ENCODE measurements at regions not wholly inside any gene's neighbourhood (a gene's known extent, or its start where the extent isn't known, plus 50 kb on each side); places are given as distances from the start of the nearest gene placed in this dataset.

- ATAC-seq (ENCODE audit: low read depth) (no peak), DNase-seq (no peak)
- Mint-ChIP-seq H3K9me3 (peaks cover 5% of the 10 kb centered on the region), H3K36me3 (no peaks in the 10 kb centered on the region), H3K27me3 (no peaks in the 10 kb centered on the region), H3K4me3 (no peak overlapping the region), H3K27ac (no peak overlapping the region), H3K4me1 (no peaks in the 10 kb centered on the region)
- POLR2A ChIA-PET, result no interaction called here
Observed at GRCh38 chr21:21750124-21750825, 752.1 kb downstream of the NCAM2 start.

- no peak overlapping the region for H3K27ac Mint-ChIP-seq
- POLR2A ChIA-PET, result no interaction called here
- ATAC-seq (ENCODE audit: low read depth), result no peak
- H3K27me3 Mint-ChIP-seq, result no peaks in the 10 kb centered on the region
- DNase-seq, result no peak
- H3K36me3 Mint-ChIP-seq, result no peaks in the 10 kb centered on the region
- no peak overlapping the region for H3K4me3 Mint-ChIP-seq
- peaks cover 4% of the 10 kb centered on the region for H3K9me3 Mint-ChIP-seq
- H3K4me1 Mint-ChIP-seq, result no peaks in the 10 kb centered on the region
Observed at GRCh38 chr21:21751286-21751685, 753.1 kb downstream of the NCAM2 start.

DNA sequence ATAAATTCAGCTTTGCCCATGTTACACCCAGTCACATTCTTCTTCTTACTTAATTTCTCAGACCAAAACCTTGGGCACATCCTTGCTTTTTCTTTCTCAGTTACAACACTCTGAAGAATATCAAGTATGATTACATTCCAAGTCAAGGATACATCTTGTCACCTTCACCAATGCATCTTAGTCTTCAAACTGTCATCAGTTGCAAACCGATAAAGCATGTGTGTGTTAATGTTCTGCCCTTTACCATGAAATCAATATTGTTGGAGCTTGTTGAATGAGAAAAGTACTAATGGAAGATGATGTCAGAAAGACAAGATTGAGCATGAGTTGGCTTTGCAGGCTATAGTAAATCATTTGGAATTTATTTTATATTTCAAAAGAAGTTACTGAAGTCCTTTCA lies 764.6 kb downstream of the NCAM2 start:
- H3K9me3 Mint-ChIP-seq, result no peaks in the 10 kb centered on the region
- H3K27ac Mint-ChIP-seq, result no peak overlapping the region
- no peaks in the 10 kb centered on the region for H3K4me1 Mint-ChIP-seq
- H3K27me3 Mint-ChIP-seq, result no peaks in the 10 kb centered on the region
- no peak for DNase-seq
- ATAC-seq (ENCODE audit: low read depth), result no peak
- H3K4me3 Mint-ChIP-seq, result no peak overlapping the region
- H3K36me3 Mint-ChIP-seq, result no peaks in the 10 kb centered on the region
- POLR2A ChIA-PET, result no interaction called here

DNA sequence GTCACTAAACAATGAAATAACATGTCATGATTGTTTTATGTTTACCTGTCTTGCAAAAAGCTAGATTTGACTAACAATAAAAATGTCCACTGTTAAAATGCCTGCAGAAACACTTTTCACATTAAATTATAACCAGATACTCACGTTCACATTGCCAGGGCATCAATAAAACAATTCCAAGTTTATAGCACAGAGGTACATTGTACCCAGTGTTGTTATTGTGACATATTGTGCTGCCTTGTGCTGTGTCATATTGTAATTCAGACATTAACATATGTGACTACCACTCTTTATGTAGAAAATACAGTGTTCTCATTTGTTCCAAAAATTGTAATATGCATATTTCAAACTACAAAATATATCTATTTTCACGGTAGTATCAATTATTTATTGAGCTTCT lies 766.1 kb downstream of the NCAM2 start:
- Mint-ChIP-seq H3K9me3 (peaks cover 2% of the 10 kb centered on the region), H3K4me1 (no peaks in the 10 kb centered on the region), H3K27me3 (no peaks in the 10 kb centered on the region), H3K4me3 (no peak overlapping the region), H3K27ac (no peak overlapping the region), H3K36me3 (no peaks in the 10 kb centered on the region)
- POLR2A ChIA-PET, result no interaction called here
- DNase-seq (no peak), ATAC-seq (ENCODE audit: low read depth) (no peak)

- ATAC-seq (ENCODE audit: low read depth), result no peak
- no peak overlapping the region for H3K4me3 Mint-ChIP-seq
- H3K27me3 Mint-ChIP-seq, result no peaks in the 10 kb centered on the region
- no peak overlapping the region for H3K27ac Mint-ChIP-seq
- DNase-seq, result no peak
- H3K9me3 Mint-ChIP-seq, result peaks cover 3% of the 10 kb centered on the region
- POLR2A ChIA-PET, result no interaction called here
- no peaks in the 10 kb centered on the region for H3K4me1 Mint-ChIP-seq
- no peaks in the 10 kb centered on the region for H3K36me3 Mint-ChIP-seq
Observed at GRCh38 chr21:21767276-21767675, 769.1 kb downstream of the NCAM2 start.

DNA sequence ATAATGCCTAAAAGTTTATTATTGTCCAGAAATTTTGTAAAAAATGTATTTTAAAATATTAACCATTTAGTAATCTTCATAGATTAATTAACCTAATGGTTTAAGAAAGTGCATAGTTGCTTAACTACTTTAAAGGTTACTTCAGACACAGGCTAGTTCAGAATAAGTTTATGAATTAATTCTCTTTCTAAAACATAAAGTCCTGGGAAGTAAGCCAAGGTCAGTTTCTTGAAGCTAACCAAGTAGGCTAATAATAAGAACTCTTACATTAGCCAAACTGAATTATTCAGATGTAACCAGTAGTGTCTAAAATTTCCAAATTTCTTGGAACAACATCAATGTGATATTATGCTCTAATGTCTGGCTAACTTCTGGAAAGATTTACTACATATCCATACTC lies 790.4 kb downstream of the NCAM2 start:
- H3K27me3 Mint-ChIP-seq, result no peaks in the 10 kb centered on the region
- POLR2A ChIA-PET, result no interaction called here
- no peaks in the 10 kb centered on the region for H3K36me3 Mint-ChIP-seq
- no peak overlapping the region for H3K4me3 Mint-ChIP-seq
- DNase-seq, result no peak
- H3K4me1 Mint-ChIP-seq, result no peaks in the 10 kb centered on the region
- no peak for ATAC-seq (ENCODE audit: low read depth)
- H3K9me3 Mint-ChIP-seq, result peaks cover 8% of the 10 kb centered on the region
- no peak overlapping the region for H3K27ac Mint-ChIP-seq

- Mint-ChIP-seq H3K27me3 (no peaks in the 10 kb centered on the region), H3K27ac (no peak overlapping the region), H3K4me1 (no peaks in the 10 kb centered on the region), H3K4me3 (no peak overlapping the region), H3K36me3 (no peaks in the 10 kb centered on the region), H3K9me3 (no peaks in the 10 kb centered on the region)
- DNase-seq, result no peak
- no peak for ATAC-seq (ENCODE audit: low read depth)
- POLR2A ChIA-PET, result no interaction called here
Observed at GRCh38 chr21:21801921-21802320, 803.7 kb downstream of the NCAM2 start.

DNA sequence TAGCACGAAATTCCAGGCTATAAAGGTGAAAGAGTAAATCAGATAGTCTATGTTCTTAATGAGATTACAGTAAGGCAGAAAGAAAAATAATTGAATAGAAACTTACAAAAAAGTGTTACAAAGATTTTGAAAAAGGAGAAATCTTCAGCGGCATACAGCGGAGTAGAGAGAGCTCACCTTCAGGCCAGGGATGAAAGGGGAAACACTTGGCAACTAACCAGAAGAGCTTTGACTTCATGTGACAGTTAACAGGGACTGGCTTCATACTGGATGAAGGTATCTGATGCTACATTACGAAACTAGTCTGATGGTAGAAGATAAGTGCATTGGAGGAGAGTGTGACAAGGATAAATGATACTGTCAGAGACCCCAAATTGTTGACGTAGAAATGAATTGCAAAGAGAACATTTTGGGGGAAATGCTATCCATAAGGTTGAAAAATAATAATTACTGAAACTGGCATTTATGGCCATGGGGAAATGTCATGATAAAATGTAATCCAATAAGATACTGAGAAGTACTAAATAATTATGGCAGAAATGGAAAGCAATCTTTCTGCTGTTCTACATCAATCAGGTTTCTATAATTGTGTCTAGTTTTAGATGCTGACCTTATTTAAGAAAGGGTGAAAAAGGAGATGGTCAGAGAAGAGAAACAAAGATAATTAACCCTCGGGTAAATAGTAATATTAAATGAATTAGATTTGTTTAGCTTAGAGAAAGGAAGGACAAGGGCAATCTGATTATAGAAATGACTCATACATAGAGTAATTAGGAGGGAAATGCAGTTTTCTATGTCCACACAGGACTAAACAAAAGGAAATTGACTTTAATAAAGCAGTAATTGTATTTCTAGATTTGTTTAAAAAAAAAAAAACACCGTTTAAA lies 808.7 kb downstream of the NCAM2 start:
- no peak overlapping the region for H3K27ac Mint-ChIP-seq
- no peaks in the 10 kb centered on the region for H3K36me3 Mint-ChIP-seq
- POLR2A ChIA-PET, result no interaction called here
- no peaks in the 10 kb centered on the region for H3K27me3 Mint-ChIP-seq
- H3K9me3 Mint-ChIP-seq, result no peaks in the 10 kb centered on the region
- DNase-seq (no peak), ATAC-seq (ENCODE audit: low read depth) (no peak)
- H3K4me1 Mint-ChIP-seq, result no peaks in the 10 kb centered on the region
- no peak overlapping the region for H3K4me3 Mint-ChIP-seq

- no peak for ATAC-seq (ENCODE audit: low read depth)
- Mint-ChIP-seq H3K9me3 (no peaks in the 10 kb centered on the region), H3K27ac (no peak overlapping the region), H3K4me3 (no peak overlapping the region), H3K27me3 (no peaks in the 10 kb centered on the region), H3K36me3 (no peaks in the 10 kb centered on the region), H3K4me1 (no peaks in the 10 kb centered on the region)
- POLR2A ChIA-PET, result no interaction called here
- DNase-seq, result no peak
Observed at GRCh38 chr21:21807598-21807903, 809.3 kb downstream of the NCAM2 start.

- no peaks in the 10 kb centered on the region for H3K4me1 Mint-ChIP-seq
- no peak for ATAC-seq (ENCODE audit: low read depth)
- no peaks in the 10 kb centered on the region for H3K9me3 Mint-ChIP-seq
- H3K4me3 Mint-ChIP-seq, result no peak overlapping the region
- POLR2A ChIA-PET, result no interaction called here
- H3K27me3 Mint-ChIP-seq, result no peaks in the 10 kb centered on the region
- no peak for DNase-seq
- H3K27ac Mint-ChIP-seq, result no peak overlapping the region
- H3K36me3 Mint-ChIP-seq, result no peaks in the 10 kb centered on the region
Observed at GRCh38 chr21:21813289-21813688, 815.1 kb downstream of the NCAM2 start.

DNA sequence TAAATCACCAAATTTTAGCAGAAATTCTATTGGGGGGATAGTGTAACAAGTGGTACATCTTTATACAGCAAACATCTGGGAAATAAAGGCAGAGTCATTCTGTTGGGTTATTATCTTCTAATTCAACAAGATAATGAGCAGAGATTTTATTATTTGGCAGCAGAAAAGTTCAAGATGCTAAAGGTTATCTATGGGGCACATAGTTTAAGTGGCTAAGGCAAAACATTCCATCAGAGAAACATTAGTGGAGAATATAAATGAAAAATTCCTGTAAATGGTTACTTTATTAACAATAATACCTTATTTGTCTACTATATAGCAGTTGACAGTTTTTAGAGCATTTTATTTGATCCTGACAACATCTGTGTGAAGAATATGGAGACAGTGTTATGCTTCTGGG lies 815.7 kb downstream of the NCAM2 start:
- H3K27ac Mint-ChIP-seq, result no peak overlapping the region
- no peaks in the 10 kb centered on the region for H3K9me3 Mint-ChIP-seq
- H3K27me3 Mint-ChIP-seq, result no peaks in the 10 kb centered on the region
- DNase-seq, result no peak
- H3K4me1 Mint-ChIP-seq, result no peaks in the 10 kb centered on the region
- no peaks in the 10 kb centered on the region for H3K36me3 Mint-ChIP-seq
- H3K4me3 Mint-ChIP-seq, result no peak overlapping the region
- ATAC-seq (ENCODE audit: low read depth), result no peak
- POLR2A ChIA-PET, result no interaction called here

DNA sequence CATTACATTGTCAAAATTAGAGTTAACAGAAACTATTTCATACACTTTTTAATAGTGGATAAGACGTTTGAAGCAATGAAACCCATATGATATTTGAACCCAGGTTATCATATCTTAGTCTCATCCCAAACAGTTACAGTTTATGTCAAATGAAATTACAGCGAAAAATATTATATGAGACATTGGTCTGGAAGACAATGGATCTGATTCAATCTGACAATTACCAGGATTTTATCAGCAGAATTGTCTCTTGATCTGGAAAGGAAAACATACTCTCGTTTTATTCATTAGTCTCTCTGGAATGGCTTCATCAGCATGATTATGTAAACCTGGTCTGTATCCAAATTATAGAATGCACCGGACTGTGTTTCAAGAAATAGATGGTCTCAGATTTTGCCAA lies 818.6 kb downstream of the NCAM2 start:
- Mint-ChIP-seq H3K36me3 (no peaks in the 10 kb centered on the region), H3K27ac (no peak overlapping the region), H3K9me3 (no peaks in the 10 kb centered on the region), H3K27me3 (no peaks in the 10 kb centered on the region), H3K4me1 (no peaks in the 10 kb centered on the region), H3K4me3 (no peak overlapping the region)
- no peak for ATAC-seq (ENCODE audit: low read depth)
- DNase-seq, result no peak
- POLR2A ChIA-PET, result no interaction called here

GRCh38 chr21:21818898-21819297 lies 820.7 kb downstream of the NCAM2 start:
- no peaks in the 10 kb centered on the region for H3K27me3 Mint-ChIP-seq
- DNase-seq (no peak), ATAC-seq (ENCODE audit: low read depth) (no peak)
- H3K36me3 Mint-ChIP-seq, result no peaks in the 10 kb centered on the region
- H3K27ac Mint-ChIP-seq, result no peak overlapping the region
- H3K9me3 Mint-ChIP-seq, result no peaks in the 10 kb centered on the region
- POLR2A ChIA-PET, result no interaction called here
- H3K4me3 Mint-ChIP-seq, result no peak overlapping the region
- no peaks in the 10 kb centered on the region for H3K4me1 Mint-ChIP-seq

DNA sequence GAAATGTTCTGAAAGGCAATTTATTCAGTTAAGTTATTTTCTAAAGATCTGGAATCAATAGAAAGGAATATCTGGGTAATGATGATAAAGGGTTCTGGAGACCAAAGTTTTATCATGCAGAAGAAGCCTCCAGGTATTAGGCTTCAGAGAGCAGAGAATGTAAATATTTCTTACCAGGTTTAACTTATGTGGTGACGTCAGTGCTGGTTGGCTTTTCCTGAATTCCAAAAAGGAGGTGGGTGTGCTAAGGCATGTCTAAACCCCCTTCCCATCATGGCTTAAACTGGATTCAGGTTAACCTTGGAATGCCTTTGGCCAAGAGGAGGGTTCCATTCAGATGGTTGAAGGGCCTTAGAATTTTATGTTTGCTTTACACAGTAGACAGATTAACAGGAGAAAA lies 829.9 kb downstream of the NCAM2 start:
- Mint-ChIP-seq H3K27me3 (no peaks in the 10 kb centered on the region), H3K36me3 (no peaks in the 10 kb centered on the region), H3K27ac (no peak overlapping the region), H3K4me1 (no peaks in the 10 kb centered on the region), H3K9me3 (no peaks in the 10 kb centered on the region), H3K4me3 (no peak overlapping the region)
- DNase-seq, result no peak
- POLR2A ChIA-PET, result no interaction called here
- no peak for ATAC-seq (ENCODE audit: low read depth)
